ENCODE measurements at regions not wholly inside any gene's neighbourhood (a gene's known extent, or its start where the extent isn't known, plus 50 kb on each side); places are given as distances from the start of the nearest gene placed in this dataset.

DNA sequence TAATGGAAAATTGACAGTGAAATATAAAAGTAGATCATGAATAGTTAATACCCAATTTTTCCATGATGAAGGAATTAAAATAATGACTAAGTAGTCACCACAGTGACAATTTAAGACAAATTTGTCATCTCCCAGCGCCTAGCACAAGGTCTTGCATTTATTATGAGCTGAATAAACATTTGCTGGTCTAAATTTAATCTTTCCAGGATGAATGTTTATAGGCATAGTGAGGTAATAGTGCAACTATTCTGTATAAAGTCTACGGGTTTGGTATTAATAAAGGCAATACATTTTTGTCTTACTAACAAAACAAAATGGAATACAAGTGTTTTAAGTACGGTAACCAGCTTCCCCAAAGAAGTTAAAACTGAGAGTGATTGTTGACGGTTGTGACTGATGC, 209.3 kb downstream of the CD47 start:
- dilution Hi-C loops (cut with MboI; ENCODE audit: extremely low pct_ligation_motif_present, low sequenced_read_pairs) (no loop called here), intact Hi-C loops (cut with micrococcal nuclease) (no loop called here)
- CTCF ChIA-PET: interaction anchor here (0.6 to 1.9 kb wide), 4 partner anchors 9 to 294 kb away, joined by 4 to 8 read pairs (median 4); no protein-coding TSS in a partner anchor
- no peak overlapping the region for H3K9ac ChIP-seq (replicated peaks; ENCODE audit: extremely low read depth, insufficient read depth, low read length)
- no peak overlapping the region for H3K27ac ChIP-seq (ENCODE audit: insufficient read depth, low read depth, low read length)
- no peaks in the 10 kb centered on the region for H3K9me1 ChIP-seq (replicated peaks; ENCODE audit: control insufficient read depth, extremely low read depth, insufficient read depth, low read length)
- H3K9me3 ChIP-seq (replicated peaks; ENCODE audit: control insufficient read depth, insufficient read depth, low read length): no peaks in the 10 kb centered on the region
- H3K36me3 ChIP-seq (ENCODE audit: control insufficient read depth in 2 of 2, extremely low read depth in 1 of 2, insufficient read depth in 2 of 2, low read length in 2 of 2): no peaks in the 10 kb centered on the region
- H3K4me3 ChIP-seq (replicated peaks in 1 of 3; ENCODE audit: insufficient read depth in 1 of 3, low read depth in 1 of 3, low read length in 3 of 3): no peak overlapping the region
- H3K79me2 ChIP-seq (ENCODE audit: control insufficient read depth, insufficient read depth, low read length): no peaks in the 10 kb centered on the region
- H2AFZ ChIP-seq (ENCODE audit: low read depth, low read length): no peak overlapping the region
- no peak for DNase-seq (ENCODE audit: low read depth, low spot score)
- no peaks in the 10 kb centered on the region for H3K27me3 ChIP-seq (ENCODE audit: control insufficient read depth in 2 of 2, insufficient read depth in 2 of 2, low read length in 2 of 2)
- no peak overlapping the region for H3K4me2 ChIP-seq (ENCODE audit: insufficient read depth, low read length)
- H3K4me1 ChIP-seq (ENCODE audit: control insufficient read depth, extremely low read depth, insufficient read depth, low read length): no peaks in the 10 kb centered on the region
- no peak for FAIRE-seq
- BruUV-seq (replicated peaks): no TSS peak
- POLR2A ChIA-PET: no interaction called here
- TF ChIP-seq FOS (IDR thresholded peaks at IDR 0.05; ENCODE audit: borderline replicate concordance, insufficient read depth, low read length) (no peak), POLR2A (IDR thresholded peaks at IDR 0.05; ENCODE audit: low read depth, low read length) (no peak), GATA2 (IDR thresholded peaks at IDR 0.05; ENCODE audit: insufficient read depth, insufficient read length, low read depth, low read length) (no peak), MAX (IDR thresholded peaks at IDR 0.05; ENCODE audit: insufficient read depth, insufficient read length) (no peak), EZH2 (IDR thresholded peaks at IDR 0.05; ENCODE audit: borderline replicate concordance, low read depth, low read length, severe bottlenecking) (no peak), POLR2AphosphoS5 (IDR thresholded peaks at IDR 0.05; ENCODE audit: insufficient read depth, low read depth, low read length) (no peak), JUN (IDR thresholded peaks at IDR 0.05; ENCODE audit: borderline replicate concordance, insufficient read depth, insufficient read length, low read depth) (no peak), MYC (IDR thresholded peaks at IDR 0.05; ENCODE audit: low read depth, low read length) (no peak)
- TF ChIP-seq, protein P1, sequence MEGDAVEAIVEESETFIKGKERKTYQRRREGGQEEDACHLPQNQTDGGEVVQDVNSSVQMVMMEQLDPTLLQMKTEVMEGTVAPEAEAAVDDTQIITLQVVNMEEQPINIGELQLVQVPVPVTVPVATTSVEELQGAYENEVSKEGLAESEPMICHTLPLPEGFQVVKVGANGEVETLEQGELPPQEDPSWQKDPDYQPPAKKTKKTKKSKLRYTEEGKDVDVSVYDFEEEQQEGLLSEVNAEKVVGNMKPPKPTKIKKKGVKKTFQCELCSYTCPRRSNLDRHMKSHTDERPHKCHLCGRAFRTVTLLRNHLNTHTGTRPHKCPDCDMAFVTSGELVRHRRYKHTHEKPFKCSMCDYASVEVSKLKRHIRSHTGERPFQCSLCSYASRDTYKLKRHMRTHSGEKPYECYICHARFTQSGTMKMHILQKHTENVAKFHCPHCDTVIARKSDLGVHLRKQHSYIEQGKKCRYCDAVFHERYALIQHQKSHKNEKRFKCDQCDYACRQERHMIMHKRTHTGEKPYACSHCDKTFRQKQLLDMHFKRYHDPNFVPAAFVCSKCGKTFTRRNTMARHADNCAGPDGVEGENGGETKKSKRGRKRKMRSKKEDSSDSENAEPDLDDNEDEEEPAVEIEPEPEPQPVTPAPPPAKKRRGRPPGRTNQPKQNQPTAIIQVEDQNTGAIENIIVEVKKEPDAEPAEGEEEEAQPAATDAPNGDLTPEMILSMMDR (IDR thresholded peaks at IDR 0.05; ENCODE audit: extremely low read depth in 1 of 2, insufficient read depth in 1 of 2, low read depth in 1 of 2, low read length in 2 of 2): no peak
- no peaks in the 10 kb centered on the region for H4K20me1 ChIP-seq (replicated peaks; ENCODE audit: control insufficient read depth, extremely low read depth, insufficient read depth, low read length)
